ENCODE measurements at regions not wholly inside any gene's neighbourhood (a gene's known extent, or its start where the extent isn't known, plus 50 kb on each side); places are given as distances from the start of the nearest gene placed in this dataset.
"Not testable (repeated sequence)": the region's sequence is repeated elsewhere in the genome, so short reads cannot be mapped to it uniquely, and the experiment has no call there.

GRCh38 chr12:114827461-114827860, 143.5 kb upstream of the TBX3 start:
- no peak for DNase-seq

- DNase-seq, result no peak
These were observed 142.3 kb upstream of the TBX3 start for GRCh38 chr12:114826244-114826643.

GRCh38 chr12:114823724-114824123, 139.7 kb upstream of the TBX3 start:
- no peak for DNase-seq

GRCh38 chr12:114821570-114821969, 137.6 kb upstream of the TBX3 start:
- no peak for DNase-seq

GRCh38 chr12:114820796-114821195, 136.8 kb upstream of the TBX3 start:
- no peak for DNase-seq

- peak; percentile 69 for DNase-seq
These were observed 133.8 kb upstream of the TBX3 start for GRCh38 chr12:114817571-114818425.

GRCh38 chr12:114815026-114815795, 131.2 kb upstream of the TBX3 start:
- no peak for DNase-seq

- peak; percentile 84 for DNase-seq
These were observed 129.1 kb upstream of the TBX3 start for GRCh38 chr12:114812858-114813761.

GRCh38 chr12:114812384-114812783, 128.4 kb upstream of the TBX3 start:
- no peak for DNase-seq

GRCh38 chr12:114809097-114809496, 125.1 kb upstream of the TBX3 start:
- DNase-seq, result peak; percentile 66

- not testable (repeated sequence) for DNase-seq
These were observed 117.4 kb upstream of the TBX3 start for GRCh38 chr12:114801381-114801780.

- DNase-seq, result not testable (repeated sequence)
These were observed 116.6 kb upstream of the TBX3 start for GRCh38 chr12:114800566-114800965.

- peak; percentile 92 for DNase-seq
These were observed 115.9 kb upstream of the TBX3 start for GRCh38 chr12:114799574-114800487.

- DNase-seq, result no peak
These were observed 110.1 kb upstream of the TBX3 start for GRCh38 chr12:114794049-114794558.

GRCh38 chr12:114790276-114790675, 106.3 kb upstream of the TBX3 start:
- DNase-seq, result no peak

- no peak for DNase-seq
These were observed 105.8 kb upstream of the TBX3 start for GRCh38 chr12:114789821-114790220.

- DNase-seq, result no peak
These were observed 105.3 kb upstream of the TBX3 start for GRCh38 chr12:114789276-114789675.

- no peak for DNase-seq
These were observed 100.6 kb upstream of the TBX3 start for GRCh38 chr12:114784526-114784925.

- peak; percentile 71 for DNase-seq
These were observed 99.2 kb upstream of the TBX3 start for GRCh38 chr12:114783089-114783618.

GRCh38 chr12:114780746-114781399, 96.9 kb upstream of the TBX3 start:
- peak; percentile 64 for DNase-seq

- DNase-seq, result no peak
These were observed 95.7 kb upstream of the TBX3 start for GRCh38 chr12:114779647-114780046.
